H9 (cell line): ENCODE measurements at regions not wholly inside any gene's neighbourhood (a gene's known extent, or its start where the extent isn't known, plus 50 kb on each side); places are given as distances from the start of the nearest gene placed in this dataset.

Source experiments
- DNase-seq: peaks from one replicate; pipeline ENCODE4 v3.0.0-alpha.2; 2017
- H2AFZ ChIP-seq: one replicate; pipeline ENCODE4 v1.6.1; 2013; ENCODE audit warnings: mild to moderate bottlenecking, low read length, control low read depth, moderate library complexity
- H2AK5ac ChIP-seq: 2 replicates; pipeline ENCODE4 v1.6.1; 2013; ENCODE audit warnings: low read length, control low read depth, mixed read lengths; ENCODE audit not compliant: insufficient read length
- H2BK120ac ChIP-seq: one replicate; pipeline ENCODE4 v1.6.1; 2013; ENCODE audit warnings: low read depth, mild to moderate bottlenecking, low read length, control low read depth, inconsistent platforms; ENCODE audit not compliant: poor library complexity, severe bottlenecking
- H2BK12ac ChIP-seq: 2 replicates; pipeline ENCODE4 v1.6.1; 2013; ENCODE audit warnings: low read length, control low read depth, mixed read lengths, low read depth; ENCODE audit not compliant: insufficient read length
- H2BK15ac ChIP-seq: 2 replicates; pipeline ENCODE4 v1.6.1; 2013; ENCODE audit warnings: low read depth, low read length, control low read depth
- H2BK20ac ChIP-seq: one replicate; pipeline ENCODE4 v1.6.1; 2013; ENCODE audit warnings: low read depth, mild to moderate bottlenecking, low read length, control low read depth, inconsistent platforms; ENCODE audit not compliant: poor library complexity, severe bottlenecking
- H2BK5ac ChIP-seq: 2 replicates; pipeline ENCODE4 v1.6.1; 2013; ENCODE audit warnings: low read length, control low read depth, mixed read lengths; ENCODE audit not compliant: insufficient read length
- H3K14ac ChIP-seq: 2 replicates; pipeline ENCODE4 v1.6.1; 2013; ENCODE audit warnings: low read length, control low read depth; ENCODE audit not compliant: insufficient read depth
- H3K18ac ChIP-seq: 2 replicates; pipeline ENCODE4 v1.6.1; 2013; ENCODE audit warnings: low read depth, mild to moderate bottlenecking, mixed read lengths, low read length, control low read depth; ENCODE audit not compliant: insufficient read length
- H3K23ac ChIP-seq: 2 replicates; pipeline ENCODE4 v1.6.1; 2013; ENCODE audit warnings: low read length, control low read depth, mixed read lengths, low read depth; ENCODE audit not compliant: insufficient read length
- H3K23me2 ChIP-seq: 2 replicates; pipeline ENCODE4 v1.6.1; 2013; ENCODE audit warnings: low read depth, mild to moderate bottlenecking, mixed read lengths, low read length, control low read depth; ENCODE audit not compliant: insufficient read length, poor library complexity, severe bottlenecking
- H3K27ac ChIP-seq: 2 replicates; pipeline ENCODE4 v1.5.1; 2013; ENCODE audit warnings: low read length, control low read depth, mixed read lengths, low read depth; ENCODE audit not compliant: insufficient read length
- H3K27me3 ChIP-seq: 2 replicates; pipeline ENCODE4 v1.6.1; 2013; ENCODE audit warnings: low read length, control low read depth, inconsistent platforms; ENCODE audit not compliant: insufficient read depth
- H3K4ac ChIP-seq: 2 replicates; pipeline ENCODE4 v1.6.1; 2013; ENCODE audit warnings: low read depth, mild to moderate bottlenecking, control low read depth, inconsistent platforms, low read length, moderate library complexity
- H3K4me1 ChIP-seq: 2 replicates; pipeline ENCODE4 v1.6.1; 2013; ENCODE audit warnings: low read length, control low read depth, inconsistent platforms; ENCODE audit not compliant: insufficient read depth
- H3K4me2 ChIP-seq: 2 replicates; pipeline ENCODE4 v1.6.1; 2013; ENCODE audit warnings: low read length, control low read depth, mixed read lengths; ENCODE audit not compliant: insufficient read length, insufficient read depth
- H3K56ac ChIP-seq: 2 replicates; pipeline ENCODE4 v1.6.1; 2013; ENCODE audit warnings: low read depth, mild to moderate bottlenecking, mixed read lengths, low read length, control low read depth; ENCODE audit not compliant: insufficient read length
- H3K79me1 ChIP-seq: 2 replicates; pipeline ENCODE4 v1.6.1; 2013; ENCODE audit warnings: low read depth, mild to moderate bottlenecking, moderate library complexity, low read length, control low read depth, inconsistent platforms; ENCODE audit not compliant: insufficient read depth, poor library complexity, severe bottlenecking
- H3K79me2 ChIP-seq: 2 replicates; pipeline ENCODE4 v1.6.1; 2013; ENCODE audit warnings: low read length, control low read depth, inconsistent platforms; ENCODE audit not compliant: insufficient read depth
- H3K9ac ChIP-seq: 2 replicates; pipeline ENCODE4 v1.6.1; 2013; ENCODE audit warnings: low read length, control low read depth, mixed read lengths; ENCODE audit not compliant: insufficient read length; ENCODE audit errors: extremely low read depth
- H3K9me3 ChIP-seq: one replicate; pipeline ENCODE4 v1.6.1; 2013; ENCODE audit warnings: low read depth, low read length, inconsistent platforms; ENCODE audit not compliant: control insufficient read depth
- H3T11ph ChIP-seq: one replicate; pipeline ENCODE4 v1.6.1; 2013; ENCODE audit warnings: mild to moderate bottlenecking, low read length, control low read depth, inconsistent platforms
- H4K20me1 ChIP-seq: one replicate; pipeline ENCODE4 v1.6.1; 2013; ENCODE audit not compliant: control insufficient read depth, insufficient read length, insufficient read depth
- H4K5ac ChIP-seq: 2 replicates; pipeline ENCODE4 v1.6.1; 2013; ENCODE audit warnings: low read depth, mild to moderate bottlenecking, mixed read lengths, low read length, control low read depth; ENCODE audit not compliant: insufficient read length
- H4K8ac ChIP-seq: replicated peaks from 2 replicates; pipeline ENCODE4 v1.6.1; 2013; ENCODE audit warnings: low read length, control low read depth, mixed read lengths, low read depth; ENCODE audit not compliant: insufficient read length
- H4K91ac ChIP-seq: 2 replicates; pipeline ENCODE4 v1.6.1; 2013; ENCODE audit warnings: low read depth, mild to moderate bottlenecking, moderate library complexity, mixed read lengths, low read length, control low read depth; ENCODE audit not compliant: insufficient read length
- H3K27ac Mint-ChIP-seq, 3 experiments: 2 replicates in 2 of 3; 3 replicates in 1 of 3; pipeline ENCODE4 v1.8.0; 2020 to 2021; ENCODE audit warnings: mixed read lengths in 3 of 3, mild to moderate bottlenecking in 1 of 3, moderate library complexity in 1 of 3
- H3K27me3 Mint-ChIP-seq: 2 replicates; pipeline ENCODE4 v1.8.0; 2021; ENCODE audit warnings: low read depth, mild to moderate bottlenecking, moderate library complexity, mixed read lengths
- H3K36me3 Mint-ChIP-seq, 3 experiments: 2 replicates in 2 of 3; 3 replicates in 1 of 3; pipeline ENCODE4 v1.8.0; 2020 to 2021; ENCODE audit warnings: low read depth in 3 of 3, mixed read lengths in 3 of 3; ENCODE audit not compliant: insufficient read depth in 1 of 3
- H3K4me1 Mint-ChIP-seq, 2 experiments: 2 replicates each; pipeline ENCODE4 v1.8.0; 2020; ENCODE audit warnings: mixed read lengths in 2 of 2
- H3K4me3 Mint-ChIP-seq, 2 experiments: 2 replicates in 1 of 2; 3 replicates in 1 of 2; pipeline ENCODE4 v1.8.0; 2020 to 2021; ENCODE audit warnings: mild to moderate bottlenecking in 2 of 2, mixed read lengths in 2 of 2, moderate library complexity in 1 of 2
- H3K9me3 Mint-ChIP-seq, 2 experiments: 2 replicates in 1 of 2; 3 replicates in 1 of 2; pipeline ENCODE4 v1.8.0; 2020; ENCODE audit warnings: mild to moderate bottlenecking in 2 of 2, mixed read lengths in 2 of 2, moderate library complexity in 1 of 2
- CTCF ChIP-seq: fragments of 200-600 bp; sonication (generic); conservative IDR thresholded peaks from 3 replicates; pipeline ENCODE4 v1.8.0; 2021; ENCODE audit warnings: antibody characterized with exemption, mild to moderate bottlenecking
- WGBS: extraction: QIAGEN DNeasy Blood & Tissue Kit; methylation state at CpG from one replicate; pipeline ENCODE4 v1.1.7; 2013; ENCODE audit warnings: missing lambda C conversion rate, low lambda C conversion rate, mixed read lengths; ENCODE audit not compliant: insufficient read length; ENCODE audit errors: extremely low coverage; 5-methylcytosine and 5-hydroxymethylcytosine counted together

- Histone ChIP-seq H3K79me1 (no peaks in the 10 kb centered on the region), H3K27me3 (no peaks in the 10 kb centered on the region), H3K9ac (no peak overlapping the region), H2BK5ac (no peak overlapping the region), H2BK15ac (no peak overlapping the region), H4K91ac (no peak overlapping the region), H3K18ac (no peak overlapping the region), H4K8ac (no peak overlapping the region), H3K4me1 (no peaks in the 10 kb centered on the region; the same call in 1 of the 2 replicates), H3K4me2 (no peak overlapping the region), H3K27ac (no peak overlapping the region), H3T11ph (no peak overlapping the region), H3K79me2 (no peaks in the 10 kb centered on the region), H4K20me1 (no peaks in the 10 kb centered on the region), H3K23me2 (no peaks in the 10 kb centered on the region), H3K14ac (no peak overlapping the region), H2BK20ac (no peak overlapping the region), H2AK5ac (no peak overlapping the region), H2BK12ac (no peak overlapping the region), H4K5ac (no peak overlapping the region), H2AFZ (no peak overlapping the region), H3K56ac (no peak overlapping the region), H3K9me3 (no peaks in the 10 kb centered on the region), H2BK120ac (no peak overlapping the region), H3K4ac (no peak overlapping the region), H3K23ac (no peak overlapping the region)
- H3K4me1 Mint-ChIP-seq = peaks cover 7 to 10% of the 10 kb centered on the region in 2 experiments
- WGBS = no CpG with 5 or more reads among the region's 4 CpGs
- no peaks in the 10 kb centered on the region for H3K27me3 Mint-ChIP-seq
- no peak for TF ChIP-seq CTCF
- no peaks in the 10 kb centered on the region; a peak in 1 of 7 replicates for H3K36me3 Mint-ChIP-seq
- H3K9me3 Mint-ChIP-seq = no peaks in the 10 kb centered on the region
- no peak for DNase-seq
- H3K4me3 Mint-ChIP-seq = no peak overlapping the region
- no peak overlapping the region; a peak in 1 of 7 replicates for H3K27ac Mint-ChIP-seq
Measured at GRCh38 chr14:86766469-86766868, 1226.5 kb downstream of the GALC start.
